Left lung (tissue), 4 donors: ENCODE measurements at regions not wholly inside any gene's neighbourhood (a gene's known extent, or its start where the extent isn't known, plus 50 kb on each side); places are given as distances from the start of the nearest gene placed in this dataset.

Experiments
- ATAC-seq: fragments of 200-7000 bp; cut with Tn5 transposase; one replicate; pipeline ENCODE4 v1.9.1; 2020; ENCODE audit warnings: moderate library complexity
- DNase-seq, 4 donors: peaks; one replicate each; pipeline ENCODE4 v3.0.0-alpha.2; 2013 to 2020
- H3K27ac ChIP-seq, 2 donors: fragments of 200-600 bp; sonication (generic) in 1 of 2; one replicate each; pipeline versions ENCODE4 v1.5.0 to v1.8.0; 2020 to 2021
- H3K27me3 ChIP-seq, 2 donors: fragments of 200-600 bp; sonication (generic) in 1 of 2; one replicate each; pipeline versions ENCODE4 v1.5.0 to v1.8.0; 2020 to 2021
- H3K36me3 ChIP-seq, 2 donors: fragments of 200-600 bp; sonication (generic) in 1 of 2; one replicate each; pipeline versions ENCODE4 v1.5.0 to v1.8.0; 2020 to 2021
- H3K4me1 ChIP-seq, 2 donors: fragments of 200-600 bp; one replicate each; pipeline ENCODE4 v1.8.0; 2021
- H3K4me3 ChIP-seq, 2 donors: fragments of 200-600 bp; sonication (generic) in 1 of 2; one replicate each; pipeline versions ENCODE4 v1.5.0 to v1.8.0; 2020 to 2021; ENCODE audit warnings: mild to moderate bottlenecking in 1 of 2
- H3K9me3 ChIP-seq, 2 donors: fragments of 200-600 bp; sonication (generic) in 1 of 2; one replicate each; pipeline versions ENCODE4 v1.5.0 to v1.8.0; 2020 to 2021
- CTCF ChIP-seq, 2 donors: fragments of 200-600 bp; sonication (generic) in 1 of 2; IDR thresholded peaks; one replicate each; pipeline versions ENCODE4 v1.5.0 to v1.8.0; 2021; ENCODE audit warnings: antibody characterized with exemption in 2 of 2
- intact Hi-C, 2 donors: fragments of 100-400 bp; cut with DNase I; formaldehyde crosslinking; loops; one replicate each; pipeline versions ENCODE4 v1.11.2 to v1.14.2; 2022
- donor health status: DM: no; HTN: yes; CAD: no.
- donor health status: DM: no; HTN: no; CAD: no.

- ATAC-seq (no peak), DNase-seq (no peak)
- H3K27ac ChIP-seq, result no peak overlapping the region
- no peaks in the 10 kb centered on the region for H3K9me3 ChIP-seq
- intact Hi-C loops, result no loop called here
- no peak for TF ChIP-seq CTCF (IDR thresholded peaks at IDR 0.05)
- H3K36me3 ChIP-seq, result no peaks in the 10 kb centered on the region
- no peak overlapping the region for H3K4me3 ChIP-seq
- H3K4me1 ChIP-seq, result peaks cover 0 to 9% of the 10 kb centered on the region in 2 donors
- H3K27me3 ChIP-seq, result peaks cover 0 to 15% of the 10 kb centered on the region in 2 donors
These were observed 164.1 kb upstream of the CHRNA7 start for GRCh38 chr15:31866248-31866647.

GRCh38 chr15:31867536-31868442 lies 162.5 kb upstream of the CHRNA7 start:
- intact Hi-C loops, result no loop called here
- H3K4me3 ChIP-seq, result no peak overlapping the region
- peak; percentile 65 for ATAC-seq
- H3K27me3 ChIP-seq, result peaks cover 0 to 15% of the 10 kb centered on the region in 2 donors
- H3K4me1 ChIP-seq, result peaks cover 0 to 11% of the 10 kb centered on the region in 2 donors
- H3K27ac ChIP-seq, result no peak overlapping the region
- DNase-seq, result peak in 3 of 4 donors; percentile 7 to 86 (median 63)
- TF ChIP-seq CTCF (IDR thresholded peaks at IDR 0.05), result peak; percentile 77 to 83
- H3K9me3 ChIP-seq, result no peaks in the 10 kb centered on the region
- no peaks in the 10 kb centered on the region for H3K36me3 ChIP-seq

- Histone ChIP-seq H3K9me3 (no peaks in the 10 kb centered on the region), H3K4me3 (peak overlapping the region; percentile 30 to 53), H3K27ac (no peak overlapping the region), H3K27me3 (peaks cover 0 to 15% of the 10 kb centered on the region in 2 donors), H3K36me3 (no peaks in the 10 kb centered on the region), H3K4me1 (peaks cover 0 to 11% of the 10 kb centered on the region in 2 donors)
- ATAC-seq (no peak), DNase-seq (peak in 3 of 4 donors; percentile 6 to 81 (median 10))
- no peak for TF ChIP-seq CTCF (IDR thresholded peaks at IDR 0.05)
- intact Hi-C loops, result no loop called here
These were observed 160.5 kb upstream of the CHRNA7 start for GRCh38 chr15:31869686-31870307.

- intact Hi-C loops, result no loop called here
- peak within 1 kb of the TSS; percentile 56 to 66 for H3K27ac ChIP-seq
- TF ChIP-seq CTCF (IDR thresholded peaks at IDR 0.05), result no peak
- ATAC-seq (peak; percentile 97), DNase-seq (peak; percentile 86 to 94 (median 89))
- peak within 1 kb of the TSS; percentile 53 to 59 for H3K4me3 ChIP-seq
- no peaks in the 10 kb centered on the region for H3K9me3 ChIP-seq
- peaks cover 0 to 15% of the 10 kb centered on the region in 2 donors for H3K27me3 ChIP-seq
- peaks cover 0 to 11% of the 10 kb centered on the region in 2 donors for H3K4me1 ChIP-seq
- no peaks in the 10 kb centered on the region for H3K36me3 ChIP-seq
These were observed 159.8 kb upstream of the CHRNA7 start, which contains the start of gene OTUD7A for GRCh38 chr15:31870328-31871165. Gene OTUD7A (minus strand): TSS chr15:31870673.
